Esophagus muscularis mucosa (tissue), 3 donors: ENCODE measurements at regions not wholly inside any gene's neighbourhood (a gene's known extent, or its start where the extent isn't known, plus 50 kb on each side); places are given as distances from the start of the nearest gene placed in this dataset.

ENCODE experiments used
- CTCF ChIP-seq, 3 experiments: fragments of 200-600 bp in 2 of 3; fragments of 450-650 bp in 1 of 3; sonication (generic) in 2 of 3; IDR thresholded peaks; one replicate each; pipeline ENCODE4 v1.5.1; 2017 to 2019; ENCODE audit warnings: antibody characterized with exemption in 3 of 3, mild to moderate bottlenecking in 2 of 3, moderate library complexity in 1 of 3
- POLR2A ChIP-seq: fragments of 450-650 bp; IDR thresholded peaks from one replicate; pipeline ENCODE4 v1.6.1; 2017; ENCODE audit warnings: antibody characterized with exemption, moderate library complexity, mild to moderate bottlenecking, low read depth

- TF ChIP-seq CTCF (IDR thresholded peaks at IDR 0.05) (no peak), POLR2A (no peak)
Observed at GRCh38 chr7:106443156-106443555, 158.4 kb upstream of the NAMPT start.
